ENCODE measurements at regions not wholly inside any gene's neighbourhood (a gene's known extent, or its start where the extent isn't known, plus 50 kb on each side); places are given as distances from the start of the nearest gene placed in this dataset.

DNA sequence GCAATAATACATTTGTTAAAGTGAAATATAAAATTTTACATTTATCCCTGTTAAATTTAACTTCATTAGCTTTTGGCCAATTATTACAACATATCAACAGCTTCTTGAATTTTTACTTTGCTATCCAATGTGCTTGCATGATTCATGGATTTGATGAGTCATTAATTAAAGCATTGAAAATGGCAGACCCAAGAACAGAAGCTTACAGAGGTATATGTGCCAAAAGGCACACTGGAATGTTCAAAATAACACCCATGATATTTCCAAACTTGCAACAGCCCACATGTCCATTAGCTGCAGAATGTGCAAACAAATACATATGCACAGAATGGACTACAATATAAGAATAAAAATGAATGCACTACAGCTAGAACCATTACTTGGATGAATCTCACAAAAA lies 76.4 kb upstream of the MAN1A2 start:
- H4K8ac ChIP-seq (ENCODE audit: low read depth in 2 of 2, low read length in 2 of 2): no peak overlapping the region
- ChIA-PET CTCF (interaction anchor here (0.8 to 1.7 kb wide), 2 partner anchors 37 to 162 kb away, joined by 5 to 7 read pairs; no protein-coding TSS in a partner anchor), POLR2A (ENCODE audit: unreplicated experiment) (no interaction called here)
- no peak overlapping the region for H3K4ac ChIP-seq (ENCODE audit: low read depth, low read length)
- no peaks in the 10 kb centered on the region for H3K9me1 ChIP-seq (ENCODE audit: insufficient read depth, low read length)
- H2BK20ac ChIP-seq (ENCODE audit: low read depth, low read length): no peak overlapping the region
- no peak overlapping the region for H4K5ac ChIP-seq (ENCODE audit: low read depth, low read length)
- H3K4me2 ChIP-seq (ENCODE audit: low read depth, low read length): no peak overlapping the region
- H3K4me3 ChIP-seq (ENCODE audit: insufficient read depth, low read depth, low read length): no peak overlapping the region
- no peaks in the 10 kb centered on the region for H3K4me1 ChIP-seq (ENCODE audit: control insufficient read depth, insufficient read depth, low read length)
- TF ChIP-seq NFE2L2 (IDR thresholded peaks at IDR 0.05; ENCODE audit: low read depth, low read length) (peak; percentile 10; the same call in 1 of the 2 replicates), POLR2A (IDR thresholded peaks at IDR 0.05; ENCODE audit: low read depth, low read length) (no peak)
- no peak overlapping the region for H2AK9ac ChIP-seq (replicated peaks; ENCODE audit: low read depth, low read length, poor library complexity)
- H3K14ac ChIP-seq (replicated peaks; ENCODE audit: low read depth, low read length): no peak overlapping the region
- no peak overlapping the region for H2BK15ac ChIP-seq (ENCODE audit: low read depth, low read length)
- no peaks in the 10 kb centered on the region for H4K20me1 ChIP-seq (ENCODE audit: insufficient read depth, low read length)
- H3K18ac ChIP-seq (ENCODE audit: low read depth, low read length): no peak overlapping the region
- no peak overlapping the region for H2AFZ ChIP-seq (replicated peaks; ENCODE audit: low read length, poor library complexity)
- H2BK120ac ChIP-seq (ENCODE audit: low read depth, low read length): no peak overlapping the region
- no peak overlapping the region for H2BK5ac ChIP-seq (ENCODE audit: low read depth, low read length, poor library complexity, severe bottlenecking)
- H3K79me1 ChIP-seq (ENCODE audit: low read depth in 1 of 2, low read length in 2 of 2): no peaks in the 10 kb centered on the region
- BruUV-seq (replicated peaks): no TSS peak
- H3K27ac ChIP-seq (ENCODE audit: insufficient read depth, low read length): no peak overlapping the region
- in situ Hi-C loops (cut with MboI; ENCODE audit: low sequenced_read_pairs): loop anchor here (25.0 kb wide), 1 partner anchor 554 kb away; no protein-coding TSS in a partner anchor
- H3K56ac ChIP-seq (ENCODE audit: extremely low read depth, insufficient read depth, low read length): no peak overlapping the region
- DNase-seq (no peak), ATAC-seq (ENCODE audit: low read depth) (no peak)
- no peaks in the 10 kb centered on the region for H3K9me3 ChIP-seq (ENCODE audit: control insufficient read depth, insufficient read depth, low read length)
- no peak overlapping the region for H4K91ac ChIP-seq (ENCODE audit: insufficient read depth, low read depth, low read length)
- dilution Hi-C loops (cut with HindIII; ENCODE audit: low sequenced_read_pairs, unreplicated experiment): no loop called here
- H3K9ac ChIP-seq (ENCODE audit: low read depth, low read length): no peak overlapping the region
- no peak overlapping the region for H2AK5ac ChIP-seq (ENCODE audit: low read depth, low read length)
- no peak overlapping the region for H3K23ac ChIP-seq (ENCODE audit: low read depth, low read length)
- intact Hi-C loops (cut with micrococcal nuclease): no loop called here
- H3K27me3 ChIP-seq (ENCODE audit: control insufficient read depth, insufficient read depth, low read length): peaks cover 7% of the 10 kb centered on the region
- no peaks in the 10 kb centered on the region for H3K36me3 ChIP-seq (ENCODE audit: control insufficient read depth, insufficient read depth, low read length)

All from IMR-90 (cell line).